Vagina (tissue), 2 donors: ENCODE measurements at regions not wholly inside any gene's neighbourhood (a gene's known extent, or its start where the extent isn't known, plus 50 kb on each side); places are given as distances from the start of the nearest gene placed in this dataset.

Experiments
- DNase-seq, 2 donors: peaks; one replicate each; pipeline ENCODE4 v3.0.0-alpha.2; 2017; ENCODE audit errors: extremely low spot score in 2 of 2
- H3K27ac ChIP-seq: fragments of 200-600 bp; sonication (generic); one replicate; pipeline ENCODE4 v1.5.1; 2019
- H3K27me3 ChIP-seq: fragments of 200-600 bp; sonication (generic); one replicate; pipeline ENCODE4 v1.5.1; 2019
- H3K36me3 ChIP-seq, 2 donors: fragments of 200-600 bp; sonication (generic); one replicate each; pipeline ENCODE4 v1.5.1; 2017 to 2019
- H3K4me1 ChIP-seq: fragments of 200-600 bp; sonication (generic); one replicate; pipeline ENCODE4 v1.5.1; 2019
- H3K4me3 ChIP-seq, 2 donors: fragments of 200-600 bp; sonication (generic); 1 replicate in 1 of 2; 2 replicates in 1 of 2; pipeline ENCODE4 v1.5.1; 2016 to 2019
- H3K9me3 ChIP-seq: fragments of 200-600 bp; sonication (generic); one replicate; pipeline ENCODE4 v1.5.1; 2019
- CTCF ChIP-seq, 3 experiments: fragments of 450-650 bp in 2 of 3; fragments of 200-600 bp in 1 of 3; sonication (generic) in 1 of 3; IDR thresholded peaks; one replicate each; pipeline ENCODE4 v1.5.1; 2017 to 2019; ENCODE audit warnings: antibody characterized with exemption in 3 of 3, mild to moderate bottlenecking in 2 of 3, moderate library complexity in 2 of 3
- POLR2A ChIP-seq, 2 donors: fragments of 450-650 bp; IDR thresholded peaks; one replicate each; pipeline ENCODE4 v1.6.1; 2017; ENCODE audit warnings: antibody characterized with exemption in 2 of 2, mild to moderate bottlenecking in 2 of 2, moderate library complexity in 2 of 2
- POLR2AphosphoS5 ChIP-seq, 2 donors: sonication (generic); formaldehyde crosslinking; IDR thresholded peaks; one replicate each; pipeline ENCODE4 v1.9.0; 2017; ENCODE audit warnings: antibody characterized with exemption in 2 of 2, mild to moderate bottlenecking in 2 of 2, low read depth in 1 of 2; ENCODE audit not compliant: insufficient read depth in 1 of 2
- intact Hi-C: fragments of 100-400 bp; cut with DNase I; formaldehyde crosslinking; loops from one replicate; pipeline ENCODE4 v1.15.1; 2023

- intact Hi-C loops: no loop called here
- H3K9me3 ChIP-seq: no peaks in the 10 kb centered on the region
- H3K4me1 ChIP-seq: no peaks in the 10 kb centered on the region
- no peaks in the 10 kb centered on the region for H3K27me3 ChIP-seq
- H3K27ac ChIP-seq: no peak overlapping the region
- H3K36me3 ChIP-seq: no peaks in the 10 kb centered on the region
- DNase-seq: no peak
- no peak for TF ChIP-seq CTCF (IDR thresholded peaks at IDR 0.05)
- TF ChIP-seq POLR2A (IDR thresholded peaks at IDR 0.05): no peak
- TF ChIP-seq POLR2AphosphoS5 (IDR thresholded peaks at IDR 0.05; ENCODE audit: insufficient read depth in 1 of 2, low read depth in 1 of 2): no peak
- no peak overlapping the region for H3K4me3 ChIP-seq
Observed at GRCh38 chr5:12655675-12656074, 751.4 kb upstream of the CTNND2 start.

GRCh38 chr5:12652201-12652600 is 748.0 kb upstream of the CTNND2 start:
- TF ChIP-seq POLR2AphosphoS5 (IDR thresholded peaks at IDR 0.05; ENCODE audit: insufficient read depth in 1 of 2, low read depth in 1 of 2) (no peak), CTCF (IDR thresholded peaks at IDR 0.05) (no peak), POLR2A (IDR thresholded peaks at IDR 0.05) (no peak)
- H3K4me1 ChIP-seq: no peaks in the 10 kb centered on the region
- H3K27ac ChIP-seq: no peak overlapping the region
- no peaks in the 10 kb centered on the region for H3K9me3 ChIP-seq
- no peaks in the 10 kb centered on the region for H3K36me3 ChIP-seq
- no peaks in the 10 kb centered on the region for H3K27me3 ChIP-seq
- no peak for DNase-seq
- H3K4me3 ChIP-seq: no peak overlapping the region
- intact Hi-C loops: no loop called here

GRCh38 chr5:12648558-12648957 is 744.3 kb upstream of the CTNND2 start:
- Histone ChIP-seq H3K9me3 (no peaks in the 10 kb centered on the region), H3K36me3 (no peaks in the 10 kb centered on the region), H3K27me3 (no peaks in the 10 kb centered on the region), H3K4me3 (no peak overlapping the region), H3K27ac (no peak overlapping the region), H3K4me1 (no peaks in the 10 kb centered on the region)
- no peak for DNase-seq
- TF ChIP-seq POLR2AphosphoS5 (IDR thresholded peaks at IDR 0.05; ENCODE audit: insufficient read depth in 1 of 2, low read depth in 1 of 2) (no peak), CTCF (IDR thresholded peaks at IDR 0.05) (no peak), POLR2A (IDR thresholded peaks at IDR 0.05) (no peak)
- intact Hi-C loops: no loop called here

GRCh38 chr5:12647613-12648012 is 743.4 kb upstream of the CTNND2 start:
- Histone ChIP-seq H3K36me3 (no peaks in the 10 kb centered on the region), H3K9me3 (no peaks in the 10 kb centered on the region), H3K4me1 (no peaks in the 10 kb centered on the region), H3K4me3 (no peak overlapping the region), H3K27ac (no peak overlapping the region), H3K27me3 (no peaks in the 10 kb centered on the region)
- intact Hi-C loops: no loop called here
- no peak for DNase-seq
- TF ChIP-seq POLR2AphosphoS5 (IDR thresholded peaks at IDR 0.05; ENCODE audit: insufficient read depth in 1 of 2, low read depth in 1 of 2) (no peak), CTCF (IDR thresholded peaks at IDR 0.05) (no peak), POLR2A (IDR thresholded peaks at IDR 0.05) (no peak)

- Histone ChIP-seq H3K4me3 (no peak overlapping the region), H3K27me3 (no peaks in the 10 kb centered on the region), H3K27ac (no peak overlapping the region), H3K36me3 (no peaks in the 10 kb centered on the region), H3K9me3 (no peaks in the 10 kb centered on the region), H3K4me1 (no peaks in the 10 kb centered on the region)
- DNase-seq: no peak
- TF ChIP-seq POLR2A (IDR thresholded peaks at IDR 0.05) (no peak), POLR2AphosphoS5 (IDR thresholded peaks at IDR 0.05; ENCODE audit: insufficient read depth in 1 of 2, low read depth in 1 of 2) (no peak), CTCF (IDR thresholded peaks at IDR 0.05) (no peak)
- intact Hi-C loops: no loop called here
Observed at GRCh38 chr5:12645582-12645981, 741.3 kb upstream of the CTNND2 start.
